ENCODE measurements at regions not wholly inside any gene's neighbourhood (a gene's known extent, or its start where the extent isn't known, plus 50 kb on each side); places are given as distances from the start of the nearest gene placed in this dataset.

- TF ChIP-seq ZNF518B (CRISPR knock-in tag; IDR thresholded peaks at IDR 0.05) = no peak
- TF ChIP-seq CCAR2 (IDR thresholded peaks at IDR 0.05; ENCODE audit: low read depth, low read length) = no peak
- no peak for TF ChIP-seq ZNF512 (tag; IDR thresholded peaks at IDR 0.05)
- no peak for TF ChIP-seq ARID2 (IDR thresholded peaks at IDR 0.05)
- no peak for TF ChIP-seq PRPF4 (IDR thresholded peaks at IDR 0.05; ENCODE audit: insufficient read depth, low read depth, low read length, poor library complexity, severe bottlenecking)
- no peak for TF ChIP-seq ZBTB43 (CRISPR knock-in tag; IDR thresholded peaks at IDR 0.05)
- CTCF ChIA-PET (ENCODE audit: low intra/inter-chr PET ratio) = no interaction called here
These were observed 473.7 kb downstream of the GBA3 start for GRCh38 chr4:23166407-23166806.

More at GRCh38 chr4:23166407-23166806, 473.7 kb downstream of the GBA3 start:
- Histone ChIP-seq H3K4me2 (ENCODE audit: insufficient read depth, low read length) (no peak overlapping the region), H2AFZ (ENCODE audit: low read depth, low read length) (no peak overlapping the region), H3K36me3 (ENCODE audit: control insufficient read depth, insufficient read depth, low read length) (0 out of 3 replicates have a peak, but pooled peaks cover 3% of the 10 kb centered on the region), H3K79me2 (ENCODE audit: control insufficient read depth, insufficient read depth, low read length) (no peaks in the 10 kb centered on the region), H3K4me1 (replicated peaks in 1 of 2; ENCODE audit: control insufficient read depth in 2 of 2, insufficient read depth in 2 of 2, low read length in 2 of 2) (no peaks in the 10 kb centered on the region), H3K4me3 (no peak overlapping the region), H3K27ac (ENCODE audit: extremely low read depth, low read depth, low read length) (no peak overlapping the region), H4K20me1 (replicated peaks; ENCODE audit: control insufficient read depth, insufficient read depth, low read length) (no peaks in the 10 kb centered on the region), H3K9me3 (replicated peaks; ENCODE audit: control insufficient read depth, insufficient read depth, low read depth, low read length) (no peaks in the 10 kb centered on the region; the same call in 1 of the 2 replicates), H3K27me3 (ENCODE audit: control insufficient read depth in 2 of 2, insufficient read depth in 2 of 2, low read length in 2 of 2) (no peaks in the 10 kb centered on the region), H3K9ac (ENCODE audit: insufficient read depth in 1 of 2, low read depth in 2 of 2, low read length in 2 of 2) (no peak overlapping the region), H3K9me1 (ENCODE audit: control insufficient read depth, insufficient read depth, low read length) (no peaks in the 10 kb centered on the region)
- FAIRE-seq (no peak), DNase-seq (ENCODE audit: extremely low read depth in 1 of 4, low spot score in 3 of 4) (no peak), ATAC-seq (no peak)
- POLR2A ChIA-PET = interaction anchor here (1.0 kb wide), 1 partner anchor 8 kb away, joined by 3 read pairs; no protein-coding TSS in a partner anchor
- WGBS (ENCODE audit: insufficient coverage, low coverage, missing lambda C conversion rate) = 34% methylated on average over 4 of the region's 5 CpGs
- intact Hi-C loops (cut with micrococcal nuclease) = no loop called here
- no TSS peak for BruUV-seq (replicated peaks)
- in situ Hi-C loops (cut with MboI) = no loop called here

All from K562 (cell line).